NCI-H1417 treated with DMSO at 0.1 percent for 48 hours (cell line): ENCODE measurements at regions not wholly inside any gene's neighbourhood (a gene's known extent, or its start where the extent isn't known, plus 50 kb on each side); places are given as distances from the start of the nearest gene placed in this dataset.
"Not testable (repeated sequence)": the region's sequence is repeated elsewhere in the genome, so short reads cannot be mapped to it uniquely, and the experiment has no call there.

Source experiments
- DNase-seq: peaks from one replicate; lab custom pipeline; 2025; lab: John Stamatoyannopoulos, UW

DNA sequence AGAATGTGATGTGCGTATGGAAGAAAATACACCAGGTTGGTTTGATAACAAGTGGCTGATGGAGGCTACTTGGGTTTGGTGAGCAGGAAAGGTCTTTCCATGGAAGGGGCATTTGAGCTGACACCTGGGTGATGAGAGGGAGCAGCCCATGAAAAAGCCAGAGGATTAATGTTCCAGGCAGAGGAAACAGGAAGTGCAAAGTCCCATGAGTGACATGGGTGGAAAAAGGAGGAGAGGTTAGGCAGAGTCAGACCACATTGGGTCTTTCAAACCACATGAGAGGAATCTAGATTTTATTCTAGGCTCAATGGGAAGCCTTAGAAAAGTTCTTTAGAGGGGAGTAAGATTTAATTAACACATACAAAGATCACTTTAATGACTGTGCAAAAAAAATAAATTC, 195.7 kb downstream of the LRATD1 start:
- DNase-seq: no peak

DNA sequence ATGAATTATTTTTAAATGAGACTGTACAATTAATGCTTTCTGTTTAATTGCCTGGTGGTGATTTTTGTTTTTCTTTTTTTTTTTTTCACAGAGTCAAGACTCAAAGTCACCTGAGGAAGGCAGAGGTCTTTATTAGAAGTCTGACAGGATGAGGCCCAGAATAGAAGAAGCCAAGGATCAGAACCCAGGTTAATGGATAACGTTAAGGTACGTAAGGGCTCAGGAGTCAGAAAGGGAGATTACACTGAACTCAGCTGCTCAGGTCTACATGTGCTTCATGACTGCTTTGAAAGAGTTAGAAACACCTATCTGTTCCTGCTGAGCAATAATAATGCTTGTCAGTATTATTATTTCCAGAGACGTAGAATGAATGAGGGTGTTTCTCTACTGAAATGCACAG, 196.5 kb downstream of the LRATD1 start:
- no peak for DNase-seq

DNA sequence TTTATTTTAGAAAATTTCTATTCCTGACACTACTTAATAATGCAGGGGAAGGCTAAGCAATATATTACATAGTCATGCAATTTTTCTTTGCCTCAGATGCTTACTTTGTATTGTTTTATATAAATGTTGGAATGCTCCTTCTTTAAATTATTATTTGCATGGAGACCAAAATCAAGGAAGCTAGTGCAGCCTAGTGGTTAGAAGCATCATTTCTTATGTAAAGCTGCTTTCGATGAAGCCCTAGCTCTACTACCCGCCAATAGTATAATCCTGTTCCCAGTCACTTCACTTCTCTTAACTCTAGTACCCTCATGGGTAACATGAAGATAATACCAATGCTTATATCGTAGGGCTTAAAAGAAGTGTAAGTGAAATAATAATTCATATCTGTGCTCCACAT, 198.9 kb downstream of the LRATD1 start:
- no peak for DNase-seq

DNA sequence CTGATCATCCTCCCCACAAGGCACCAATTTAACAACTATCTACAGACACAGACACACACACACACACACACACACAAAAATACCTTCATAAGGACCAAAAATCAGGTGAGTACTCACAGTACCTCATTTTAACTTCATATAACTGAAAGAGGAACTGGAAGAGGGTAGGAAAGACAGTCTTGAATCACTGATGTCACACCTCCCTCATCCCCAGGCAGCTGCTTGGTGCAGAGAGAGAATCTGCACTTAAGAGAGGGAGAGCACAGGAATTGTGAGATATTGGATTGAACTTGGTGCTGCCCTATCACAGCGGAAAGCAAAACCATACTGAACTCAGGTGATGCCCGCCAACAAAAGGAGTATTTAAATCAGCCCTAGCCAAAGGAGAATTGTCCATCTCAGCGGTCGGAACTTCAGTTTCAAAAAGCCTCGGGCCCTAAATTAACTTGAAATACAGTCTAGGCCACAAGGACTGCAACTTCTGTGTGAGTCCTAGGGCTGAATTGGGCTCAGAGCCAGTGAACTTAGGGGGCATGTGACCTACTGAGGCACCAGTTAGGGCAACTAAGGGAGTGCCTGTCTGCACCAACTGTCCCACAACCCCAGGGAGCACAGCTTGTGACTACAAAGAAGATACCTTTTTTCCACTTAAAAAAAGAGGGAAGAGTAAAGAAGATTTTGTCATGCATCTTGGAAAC, 211.1 kb downstream of the LRATD1 start:
- DNase-seq: no peak

DNA sequence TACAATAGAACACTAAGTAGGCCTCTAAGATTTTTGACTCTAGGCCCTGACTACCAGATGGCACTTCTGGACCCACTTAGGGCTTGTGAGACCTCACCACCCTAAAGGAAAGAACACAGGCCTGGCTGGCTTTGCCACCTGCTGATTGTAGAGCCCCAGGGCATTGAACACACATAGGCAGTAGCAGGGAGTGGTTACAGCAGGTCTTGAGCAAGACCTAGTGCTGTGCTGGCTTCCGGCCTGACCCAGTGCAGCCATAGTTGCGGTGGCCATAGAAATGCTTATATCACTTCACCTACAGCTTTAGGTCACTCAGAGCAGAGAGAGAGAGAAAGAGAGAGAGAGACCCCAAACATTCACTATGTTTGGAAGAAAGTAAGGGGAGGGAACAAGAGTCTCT, 223.2 kb downstream of the LRATD1 start:
- DNase-seq: no peak

DNA sequence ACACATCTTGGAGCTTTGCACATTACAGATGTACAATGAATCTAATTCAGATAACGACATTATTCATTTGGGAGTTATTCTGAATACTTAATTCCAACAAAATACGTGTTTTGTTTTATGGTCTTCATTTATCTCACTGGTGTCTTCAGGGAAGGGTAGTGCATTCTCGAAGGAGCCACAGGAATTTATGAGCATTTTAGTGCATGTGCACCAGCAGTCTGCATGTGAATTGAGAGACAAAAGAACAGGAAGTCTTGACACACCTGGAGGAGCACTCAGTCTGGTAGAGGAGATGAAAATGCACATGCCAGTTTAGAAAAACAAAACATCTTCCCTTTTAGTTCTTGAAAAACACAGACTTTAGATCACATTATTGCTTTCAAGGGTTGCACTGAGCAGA, 228.7 kb downstream of the LRATD1 start:
- no peak for DNase-seq

DNA sequence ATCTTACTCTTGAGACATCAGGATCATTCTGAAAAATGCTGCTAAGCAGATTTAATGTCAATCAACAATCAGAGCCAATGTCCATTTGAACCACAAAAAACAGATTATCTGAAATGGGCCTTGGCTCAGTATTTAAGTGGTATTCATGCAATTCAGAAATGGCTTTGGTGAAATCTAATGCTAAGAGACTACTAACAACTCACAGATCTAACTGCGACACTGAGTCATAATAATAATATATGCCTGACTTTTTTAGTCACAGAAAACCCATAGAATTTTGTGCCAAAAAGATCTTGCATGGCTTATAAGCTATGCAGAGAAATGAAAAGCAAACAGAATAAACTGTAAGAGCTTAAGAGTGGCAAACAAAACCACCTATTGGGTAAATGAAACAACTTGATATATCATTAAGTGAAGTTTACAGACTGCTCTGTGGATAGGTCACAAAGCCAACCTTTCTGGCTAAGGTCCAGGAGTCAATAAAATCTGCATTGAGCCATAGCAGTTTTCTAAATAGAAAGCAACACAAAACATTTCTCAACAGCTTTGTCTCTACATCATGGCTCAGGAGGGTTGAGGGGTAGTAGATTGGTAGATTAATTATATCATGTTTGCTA, 234.3 kb downstream of the LRATD1 start:
- peak; percentile 80 for DNase-seq

DNA sequence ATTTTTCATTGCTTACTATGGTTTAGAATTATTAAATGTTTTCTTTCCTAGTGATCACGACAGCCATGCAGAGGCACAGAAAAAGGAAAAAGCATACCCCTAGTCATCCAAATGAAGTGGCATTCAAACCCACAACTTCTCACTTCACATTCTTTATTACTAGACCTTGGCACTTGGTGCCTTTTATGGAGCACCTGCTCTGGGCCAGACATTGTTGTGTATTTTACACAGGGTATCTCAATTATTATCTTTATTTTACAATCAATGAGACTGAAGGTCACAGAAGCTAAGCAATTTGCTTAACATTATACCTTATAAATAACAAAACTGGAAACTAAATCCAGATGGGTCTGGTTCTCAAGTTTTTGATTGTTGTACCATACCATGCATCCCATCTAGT, 235.3 kb downstream of the LRATD1 start:
- no peak for DNase-seq

DNA sequence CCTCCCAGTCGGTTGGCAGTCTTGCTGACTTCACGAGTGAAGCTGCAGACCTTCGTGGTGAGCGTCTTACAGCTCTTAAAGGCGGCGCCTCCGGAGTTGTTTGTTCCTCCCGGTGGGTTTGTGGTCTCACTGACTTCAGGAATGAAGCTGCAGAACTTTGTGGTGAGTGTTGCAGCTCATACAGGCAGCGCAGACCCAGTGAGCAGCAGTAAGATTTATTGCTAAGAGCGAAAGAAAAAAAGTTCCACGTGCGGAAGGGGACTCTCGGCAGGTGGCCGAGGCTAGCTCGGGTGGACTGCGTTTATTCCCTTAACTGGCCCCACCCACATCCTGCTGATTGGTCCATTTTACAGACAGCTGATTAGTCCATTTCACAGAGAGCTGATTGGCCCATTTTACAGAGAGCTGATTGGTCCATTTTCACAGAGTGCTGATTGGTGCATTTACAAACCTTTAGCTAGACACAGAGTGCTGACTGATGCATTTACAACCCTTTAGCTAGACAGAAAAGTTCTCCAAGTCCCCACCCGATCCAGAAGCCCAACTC, 240.3 kb downstream of the LRATD1 start:
- DNase-seq: no peak

DNA sequence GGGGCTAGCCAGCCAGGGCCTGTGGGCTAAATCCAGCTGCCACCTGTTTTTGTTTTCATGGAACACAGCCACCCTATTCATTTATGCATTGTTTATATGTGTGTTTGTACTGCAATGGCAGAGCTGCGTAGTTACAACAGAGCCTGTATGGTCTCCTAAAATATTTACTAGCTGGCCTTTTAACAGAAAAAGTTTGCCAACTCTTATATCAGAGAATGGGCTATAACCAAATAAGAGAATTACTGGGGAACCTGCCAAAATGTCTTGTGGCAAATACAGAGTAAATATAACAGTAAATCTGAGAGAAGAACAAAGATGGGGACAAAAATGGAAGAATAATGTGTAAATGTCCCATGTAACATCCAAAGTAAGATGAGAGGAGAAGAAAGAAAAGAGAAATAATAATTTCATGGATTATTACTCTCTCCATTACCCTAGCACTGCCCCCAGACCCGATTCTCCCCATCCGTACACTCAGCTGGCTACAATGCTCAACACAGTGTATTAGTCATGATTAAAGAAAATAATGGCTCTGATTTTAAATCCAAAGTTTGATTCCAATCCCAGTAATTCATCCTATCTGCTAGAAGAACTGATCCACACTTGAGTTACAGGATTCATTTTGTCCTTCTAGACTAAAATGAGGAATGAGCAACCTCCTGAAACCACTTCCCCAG, 249.3 kb downstream of the LRATD1 start:
- DNase-seq: no peak

DNA sequence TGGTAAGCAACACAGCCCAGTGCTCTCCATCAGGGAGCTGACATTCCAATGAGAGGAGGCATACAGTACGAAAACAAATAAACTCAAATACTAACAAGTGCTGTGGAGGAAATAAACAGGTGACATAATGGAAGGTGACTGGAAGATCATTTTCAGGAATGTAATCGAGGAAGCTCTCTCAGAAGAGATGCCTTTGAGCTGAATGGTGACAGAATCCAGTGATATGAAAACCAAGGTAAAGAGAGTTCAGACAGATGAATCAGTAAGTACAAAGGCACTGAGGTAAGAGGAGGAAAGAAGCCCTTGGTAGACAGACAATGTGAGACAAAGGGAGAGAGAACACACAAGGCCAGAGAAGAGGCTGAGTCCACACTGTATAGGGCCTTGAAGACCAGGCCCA, 252.1 kb downstream of the LRATD1 start:
- DNase-seq: no peak

DNA sequence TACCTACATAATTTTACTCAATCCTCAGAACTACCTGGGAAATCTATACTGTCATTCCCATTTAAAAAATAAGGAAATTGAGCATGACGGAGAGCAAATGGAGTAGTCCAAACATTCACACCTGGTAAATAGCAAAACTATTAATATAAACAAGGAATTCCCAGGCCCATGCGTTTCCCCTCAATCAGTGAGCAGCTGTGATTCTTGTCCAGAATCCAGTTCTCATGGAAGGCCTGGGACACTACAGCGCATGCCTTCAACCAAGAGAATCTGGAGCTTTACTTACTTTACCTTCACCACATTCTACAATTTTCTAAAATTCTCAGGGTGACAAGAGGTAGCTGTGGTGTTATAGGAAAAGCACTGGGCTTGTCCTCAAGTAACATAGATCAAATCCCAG, 259.0 kb downstream of the LRATD1 start:
- no peak for DNase-seq

DNA sequence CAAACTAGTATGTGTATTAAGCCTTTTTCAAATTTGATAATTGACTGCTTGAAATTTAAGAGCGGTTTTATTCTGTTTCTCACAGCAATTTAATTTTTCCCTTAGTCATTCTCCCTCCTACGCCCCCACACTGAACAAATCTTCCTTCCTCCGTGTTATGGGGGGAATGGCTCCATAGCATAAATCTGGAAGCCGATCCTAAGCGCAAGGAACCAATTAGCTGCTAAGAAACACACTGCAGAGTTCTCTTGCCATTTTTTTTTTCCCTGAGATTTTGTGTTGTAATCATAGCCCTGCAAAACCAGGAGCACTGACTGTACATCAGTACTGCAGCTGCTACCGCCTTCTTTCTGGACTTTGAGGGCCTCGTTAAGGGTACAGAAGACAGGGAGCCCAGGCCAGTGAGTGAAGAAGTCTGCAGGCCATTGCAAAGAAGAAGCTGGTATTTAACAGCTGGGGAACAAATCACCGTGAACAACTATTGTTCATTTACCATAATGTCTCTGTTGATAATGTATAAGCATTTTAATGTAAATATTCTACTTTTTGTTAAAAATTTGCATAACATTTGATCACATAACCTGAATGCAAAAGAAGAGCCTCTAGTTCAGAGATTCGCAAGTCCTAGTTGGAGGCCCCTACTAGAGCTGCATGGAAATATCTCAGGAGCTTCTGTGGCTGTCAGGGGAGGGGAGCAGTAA, 264.0 kb downstream of the LRATD1 start:
- no peak for DNase-seq

DNA sequence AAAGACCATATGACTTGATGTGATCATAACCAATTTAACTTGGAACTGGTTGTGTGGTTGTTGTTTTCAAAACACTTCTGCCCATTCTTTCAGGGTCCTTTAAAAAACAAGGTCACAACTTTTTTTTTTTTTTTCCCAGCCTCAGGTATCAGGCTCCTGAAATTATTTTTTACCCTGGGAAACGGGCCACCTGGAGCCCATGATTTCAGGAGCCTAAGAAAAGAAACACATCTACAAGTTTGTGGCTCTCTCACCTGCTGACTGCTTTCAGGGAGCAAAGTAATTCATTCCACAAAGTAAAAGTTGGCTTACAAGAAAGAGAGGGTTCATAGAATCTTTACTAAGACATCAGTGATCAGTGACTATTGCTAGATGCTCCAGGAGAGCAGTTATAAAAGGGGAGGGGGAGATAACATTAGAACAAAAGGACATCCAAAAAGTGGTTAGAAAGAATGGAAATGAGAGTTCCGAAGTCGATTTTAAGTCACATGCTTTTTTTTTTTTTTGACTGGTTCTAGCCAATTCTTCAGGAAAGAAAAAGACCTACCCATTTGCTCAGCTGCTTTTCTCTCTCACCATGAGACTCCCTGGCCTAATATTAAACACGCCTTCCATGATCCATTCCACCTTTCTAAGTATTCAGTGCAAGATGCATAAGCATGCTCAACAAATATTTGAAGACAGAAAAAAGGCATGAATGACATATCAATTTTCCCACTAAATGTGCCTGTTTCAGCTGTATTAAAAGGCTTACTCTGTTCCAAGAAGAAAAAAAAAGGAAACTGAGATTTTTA, 267.3 kb downstream of the LRATD1 start:
- DNase-seq: no peak

DNA sequence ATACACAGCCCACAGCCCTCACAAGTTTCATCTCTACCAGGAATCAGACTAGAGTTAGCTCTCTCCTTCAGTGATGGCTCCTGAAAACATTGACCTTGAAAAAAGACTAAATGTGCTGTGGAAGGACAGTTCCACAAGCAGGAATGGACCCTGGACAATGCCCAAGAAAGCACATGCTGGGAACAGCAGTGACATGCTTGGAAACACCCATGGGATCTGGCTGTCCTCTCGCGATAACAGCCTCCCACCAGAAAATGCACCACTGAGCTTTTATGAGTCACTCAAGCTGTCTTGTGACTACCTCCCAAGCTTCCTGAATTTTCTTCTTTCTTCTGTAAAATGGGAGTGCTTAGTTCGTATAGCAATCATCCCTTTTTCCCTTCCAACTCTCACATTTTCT, 269.2 kb downstream of the LRATD1 start:
- no peak for DNase-seq

DNA sequence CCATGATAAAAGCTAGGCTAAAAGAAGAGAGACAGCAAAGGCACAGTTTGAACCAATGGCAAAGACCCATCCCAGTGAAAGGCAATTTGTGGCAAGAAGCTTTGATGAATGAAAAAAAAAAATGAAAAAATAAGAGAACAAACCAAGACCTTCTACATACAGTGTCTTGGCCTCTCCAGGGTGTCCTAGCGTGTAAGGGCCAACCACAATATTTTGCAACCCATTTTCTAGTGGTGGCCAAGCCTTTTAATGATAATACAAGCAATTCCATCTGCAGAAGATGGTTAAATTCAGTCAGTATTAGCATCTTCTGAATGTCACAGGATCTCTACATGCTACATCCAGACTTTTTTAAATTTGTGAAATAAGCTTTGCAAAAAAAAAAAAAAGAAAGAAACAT, 270.4 kb downstream of the LRATD1 start:
- no peak for DNase-seq

DNA sequence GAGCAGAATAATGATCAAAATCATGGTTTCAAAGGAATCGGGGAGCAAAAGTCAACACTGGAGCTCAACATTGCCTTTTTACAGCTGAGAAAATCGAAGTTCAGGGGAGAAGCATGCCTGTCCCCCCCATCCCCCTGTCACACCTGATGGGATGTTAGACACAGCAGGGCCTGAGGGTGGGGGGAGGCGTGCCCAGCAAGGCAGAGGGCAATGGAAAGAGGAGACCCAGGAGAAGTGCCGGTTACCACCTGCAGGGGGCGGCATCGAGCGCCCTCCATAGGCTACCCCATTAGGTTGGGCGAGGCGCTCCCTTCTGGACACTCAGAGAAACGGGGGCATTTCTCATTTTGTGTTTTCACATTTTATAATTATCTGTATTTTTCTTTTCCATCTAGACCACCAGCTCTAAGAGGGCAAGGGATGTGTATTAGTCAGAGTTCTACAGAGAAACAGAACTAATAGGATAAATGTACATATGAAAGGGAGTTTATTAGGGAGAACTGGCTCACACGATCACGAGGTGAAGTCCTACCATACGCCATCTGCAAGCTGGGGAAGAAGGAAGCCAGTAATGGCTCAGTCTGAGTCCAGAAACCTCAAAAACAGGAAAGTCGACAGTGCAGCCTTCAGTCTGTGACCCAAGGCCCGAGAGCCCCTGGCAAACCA, 271.3 kb downstream of the LRATD1 start:
- DNase-seq: no peak

DNA sequence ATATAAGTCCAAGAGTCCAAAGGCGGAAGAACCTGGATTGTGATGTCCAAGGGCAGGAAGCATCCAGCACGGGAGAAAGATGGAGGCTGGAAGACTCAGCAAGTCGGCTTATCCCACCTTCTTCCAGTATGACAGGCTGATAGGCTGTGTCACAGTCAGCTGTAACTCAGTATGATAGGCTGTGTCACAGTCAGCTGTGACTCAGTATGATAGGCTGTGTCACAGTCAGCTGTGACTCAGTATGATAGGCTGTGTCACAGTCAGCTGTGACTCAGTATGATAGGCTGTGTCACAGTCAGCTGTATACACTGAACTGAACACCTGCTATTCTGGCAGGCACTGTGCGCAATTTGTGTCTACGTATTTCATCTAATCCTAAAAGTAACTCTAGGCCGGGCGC, 271.9 kb downstream of the LRATD1 start:
- DNase-seq: not testable (repeated sequence)

DNA sequence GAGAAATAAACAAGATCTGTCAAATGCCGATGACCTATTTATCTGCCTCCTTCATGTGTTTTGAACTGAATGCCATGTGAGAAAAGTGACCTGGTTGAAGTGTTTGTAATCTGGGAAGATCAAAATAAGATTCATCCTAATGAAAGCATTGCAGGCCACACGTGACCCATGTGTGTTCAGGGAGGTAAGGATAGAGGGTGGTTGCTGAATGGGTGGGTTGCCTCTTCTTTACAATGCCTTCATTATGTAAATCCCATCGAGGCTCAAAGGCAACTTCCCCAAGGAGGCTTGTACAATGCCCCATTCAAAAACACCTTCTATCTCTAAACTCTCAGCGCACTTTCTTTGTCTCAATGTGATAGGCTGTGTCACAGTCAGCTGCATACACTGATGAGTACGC, 273.1 kb downstream of the LRATD1 start:
- no peak for DNase-seq

DNA sequence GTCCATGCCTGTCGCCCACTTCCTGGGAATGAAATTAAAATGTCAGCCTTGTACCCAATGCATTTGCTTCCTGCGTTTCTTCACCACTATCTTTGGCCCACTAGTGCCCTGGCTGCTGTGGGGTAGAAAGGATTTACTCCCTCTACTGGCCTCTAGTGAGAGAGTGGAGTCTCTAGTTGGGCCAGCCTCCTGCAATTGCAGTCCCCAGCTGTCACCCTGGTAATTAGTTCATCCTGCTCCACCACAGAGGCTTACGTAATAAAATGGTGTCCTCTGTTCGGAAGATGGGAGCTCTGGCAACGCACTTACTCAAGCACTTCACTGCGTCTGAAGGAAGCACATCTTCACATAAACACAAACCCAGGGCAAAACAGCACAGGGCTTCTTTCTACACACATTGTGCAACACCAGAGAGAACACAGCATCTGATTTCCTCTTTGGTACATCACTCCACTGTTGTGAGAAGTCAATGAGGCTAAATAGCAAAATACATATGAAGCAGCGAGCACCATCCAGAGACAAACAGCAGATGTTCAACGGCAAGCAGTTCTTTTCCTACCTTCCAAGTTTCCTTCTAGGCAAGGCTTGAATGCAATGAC, 274.6 kb downstream of the LRATD1 start:
- no peak for DNase-seq

DNA sequence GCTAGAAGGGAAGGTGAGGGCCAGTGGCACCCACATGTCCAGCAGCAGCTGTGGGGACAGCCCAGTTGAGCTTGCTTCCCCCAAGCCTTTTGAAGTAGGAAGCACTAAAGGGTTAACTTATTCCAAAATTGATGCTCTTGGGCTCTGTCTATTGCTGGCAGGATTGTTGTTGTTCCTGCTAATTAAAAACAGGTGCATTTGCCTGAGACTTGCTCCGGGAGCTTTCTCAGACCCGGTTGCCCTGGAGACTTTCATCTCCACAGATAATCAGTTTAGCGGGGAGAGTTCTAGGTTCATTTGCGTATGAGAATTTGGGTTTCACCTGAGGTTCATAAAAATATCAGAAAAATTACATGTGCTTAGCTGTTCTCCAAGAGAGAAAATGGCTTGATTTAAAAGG, 277.3 kb downstream of the LRATD1 start:
- no peak for DNase-seq
